ENCODE measurements at regions not wholly inside any gene's neighbourhood (a gene's known extent, or its start where the extent isn't known, plus 50 kb on each side); places are given as distances from the start of the nearest gene placed in this dataset.

GRCh38 chr20:59451066-59451630 lies 150.7 kb downstream of the EDN3 start:
- Histone ChIP-seq H3K27ac (no peak overlapping the region), H3K9me3 (no peaks in the 10 kb centered on the region), H3K36me3 (no peaks in the 10 kb centered on the region), H3K4me1 (no peaks in the 10 kb centered on the region), H3K4me3 (no peak overlapping the region), H3K27me3 (no peaks in the 10 kb centered on the region)
- TF ChIP-seq CTCF (IDR thresholded peaks at IDR 0.05): no peak
- DNase-seq (ENCODE audit: low spot score in 2 of 2): no peak
- intact Hi-C loops (cut with DNase I): no loop called here

- Histone ChIP-seq H3K27me3 (no peaks in the 10 kb centered on the region), H3K9me3 (no peaks in the 10 kb centered on the region), H3K4me1 (no peaks in the 10 kb centered on the region), H3K27ac (no peak overlapping the region), H3K4me3 (no peak overlapping the region), H3K36me3 (no peaks in the 10 kb centered on the region)
- intact Hi-C loops (cut with DNase I): no loop called here
- DNase-seq (ENCODE audit: low spot score in 2 of 2): no peak
- no peak for TF ChIP-seq CTCF (IDR thresholded peaks at IDR 0.05)
These were observed 151.2 kb downstream of the EDN3 start for GRCh38 chr20:59451641-59452040.

GRCh38 chr20:59452856-59453255 lies 151.5 kb upstream of the PHACTR3 start:
- Histone ChIP-seq H3K27ac (no peak overlapping the region), H3K4me3 (no peak overlapping the region), H3K4me1 (no peaks in the 10 kb centered on the region), H3K36me3 (no peaks in the 10 kb centered on the region), H3K9me3 (no peaks in the 10 kb centered on the region), H3K27me3 (no peaks in the 10 kb centered on the region)
- intact Hi-C loops (cut with DNase I): no loop called here
- TF ChIP-seq CTCF (IDR thresholded peaks at IDR 0.05): no peak
- no peak for DNase-seq (ENCODE audit: low spot score in 2 of 2)

DNA sequence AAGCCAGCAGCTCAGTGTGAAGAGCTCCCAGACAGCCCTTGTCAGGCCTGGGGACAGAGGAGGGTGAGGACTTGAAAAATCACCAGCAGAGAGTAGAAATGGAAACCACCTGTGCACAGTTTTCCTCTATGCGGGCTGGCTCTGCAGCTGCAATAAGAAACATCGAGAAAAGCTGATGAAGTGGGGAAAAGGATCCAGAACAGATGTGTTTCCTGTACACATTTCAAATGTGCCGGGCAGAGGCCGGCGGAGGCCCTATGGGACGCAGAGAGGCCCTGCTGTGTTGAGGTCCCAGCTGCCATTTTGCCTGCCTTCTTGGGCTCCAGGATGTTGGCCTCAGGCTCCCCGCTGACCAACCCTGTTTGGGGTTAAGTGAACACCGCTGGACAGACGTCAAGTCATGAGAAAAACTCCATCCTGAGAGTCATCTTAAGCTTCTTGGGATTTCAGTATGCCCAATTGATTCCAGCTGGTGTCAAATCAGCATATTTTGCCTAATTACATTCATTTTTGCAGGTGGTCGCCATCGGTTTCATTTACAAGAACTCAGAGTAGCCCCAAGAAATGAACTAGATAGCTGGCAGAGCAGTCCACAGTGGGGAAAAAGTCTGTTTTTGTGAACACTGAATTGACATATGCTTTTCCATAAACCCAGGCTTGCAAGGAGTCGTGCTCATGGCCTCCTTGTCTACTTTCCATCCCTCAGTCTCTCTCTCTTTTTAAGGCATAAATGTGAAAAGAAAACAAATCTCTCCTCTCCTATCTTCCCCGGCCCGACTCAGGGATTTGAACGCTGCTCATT lies 150.4 kb upstream of the PHACTR3 start:
- DNase-seq (ENCODE audit: low spot score in 2 of 2): no peak
- H3K9me3 ChIP-seq: no peaks in the 10 kb centered on the region
- no peaks in the 10 kb centered on the region for H3K36me3 ChIP-seq
- no peak for TF ChIP-seq CTCF (IDR thresholded peaks at IDR 0.05)
- H3K27ac ChIP-seq: no peak overlapping the region
- intact Hi-C loops (cut with DNase I): no loop called here
- H3K27me3 ChIP-seq: no peaks in the 10 kb centered on the region
- H3K4me3 ChIP-seq: no peak overlapping the region
- no peaks in the 10 kb centered on the region for H3K4me1 ChIP-seq

- H3K9me3 ChIP-seq: no peaks in the 10 kb centered on the region
- no peak for DNase-seq (ENCODE audit: low spot score in 2 of 2)
- H3K27ac ChIP-seq: no peak overlapping the region
- H3K4me3 ChIP-seq: peak overlapping the region in 1 of 2 donors; percentile 20
- intact Hi-C loops (cut with DNase I): loop anchor here (5.0 kb wide), 1 partner anchor 583 kb away; no protein-coding TSS in a partner anchor
- H3K4me1 ChIP-seq: no peaks in the 10 kb centered on the region
- no peaks in the 10 kb centered on the region for H3K36me3 ChIP-seq
- peak; percentile 23 to 56 (median 29) for TF ChIP-seq CTCF (IDR thresholded peaks at IDR 0.05)
- H3K27me3 ChIP-seq: no peaks in the 10 kb centered on the region
These were observed 148.7 kb upstream of the PHACTR3 start for GRCh38 chr20:59455402-59456341.

Measured in ascending aorta (tissue), 2 donors.